PC-9 (cell line): ENCODE measurements at regions not wholly inside any gene's neighbourhood (a gene's known extent, or its start where the extent isn't known, plus 50 kb on each side); places are given as distances from the start of the nearest gene placed in this dataset.

Experiments used
- CTCF ChIP-seq: fragments of 200-600 bp; sonication (generic); conservative IDR thresholded peaks from 2 replicates; pipeline ENCODE4 v1.6.1; 2017; ENCODE audit warnings: mixed run types, antibody characterized with exemption, mild to moderate bottlenecking, moderate library complexity
- EZH2 ChIP-seq: fragments of 200-600 bp; sonication (generic); IDR thresholded peaks from 2 replicates; pipeline ENCODE4 v1.8.0; 2017; ENCODE audit warnings: antibody characterized with exemption, low read depth

- TF ChIP-seq CTCF (no peak), EZH2 (no peak)
These were observed 85.0 kb downstream of the YTHDF1 start for GRCh38 chr20:63130658-63131577.
